Peyer's patch (tissue), 4 donors: ENCODE measurements at regions not wholly inside any gene's neighbourhood (a gene's known extent, or its start where the extent isn't known, plus 50 kb on each side); places are given as distances from the start of the nearest gene placed in this dataset.

Experiments
- CTCF ChIP-seq, 6 experiments: fragments of 450-650 bp in 4 of 6; fragments of 200-600 bp in 2 of 6; sonication (generic) in 1 of 6; IDR thresholded peaks; one replicate each; pipeline ENCODE4 v1.5.1; 2017 to 2019; ENCODE audit warnings: antibody characterized with exemption in 6 of 6, mild to moderate bottlenecking in 3 of 6, moderate library complexity in 1 of 6
- POLR2A ChIP-seq, 2 donors: fragments of 450-650 bp; IDR thresholded peaks; one replicate each; pipeline ENCODE4 v1.5.1; 2017; ENCODE audit warnings: antibody characterized with exemption in 2 of 2, mild to moderate bottlenecking in 2 of 2, moderate library complexity in 2 of 2

DNA sequence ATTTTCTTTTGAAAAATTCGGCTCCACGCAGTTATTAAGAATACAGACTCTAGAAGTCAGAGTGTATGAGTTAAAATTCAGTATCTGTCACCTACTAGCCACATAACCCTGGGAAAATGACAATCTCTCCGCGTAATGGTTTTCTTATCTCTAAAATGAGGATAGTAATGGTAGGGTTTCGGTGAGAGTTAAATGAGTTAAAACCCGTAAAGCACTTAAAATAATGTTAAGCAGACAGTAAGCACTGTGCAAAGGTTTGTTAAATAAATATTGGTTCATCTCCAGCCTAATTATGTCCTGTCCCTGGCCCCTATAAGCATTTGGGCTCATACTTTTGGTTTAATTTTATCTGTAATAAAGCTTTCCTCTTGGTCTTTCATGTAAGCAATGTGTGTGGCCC, 350.8 kb upstream of the GRIA3 start:
- TF ChIP-seq CTCF (IDR thresholded peaks at IDR 0.05) = no peak
- TF ChIP-seq POLR2A (IDR thresholded peaks at IDR 0.05) = no peak
